NCI-H146 treated with DMSO at 0.1 percent for 48 hours (cell line): ENCODE measurements at regions not wholly inside any gene's neighbourhood (a gene's known extent, or its start where the extent isn't known, plus 50 kb on each side); places are given as distances from the start of the nearest gene placed in this dataset.
A peak's percentile ranks its signal among the peaks of the same experiment; 100 is the strongest.
"Not testable (repeated sequence)": the region's sequence is repeated elsewhere in the genome, so short reads cannot be mapped to it uniquely, and the experiment has no call there.

ENCODE experiments used
- DNase-seq: peaks from one replicate; lab custom pipeline; 2025; ENCODE audit not compliant: unreplicated experiment; lab: John Stamatoyannopoulos, UW

GRCh38 chr5:56688402-56688801, 126.9 kb upstream of the MAP3K1 start:
- no peak for DNase-seq

GRCh38 chr5:56686337-56687195, 128.8 kb upstream of the MAP3K1 start:
- no peak for DNase-seq

GRCh38 chr5:56685503-56686217, 129.7 kb upstream of the MAP3K1 start:
- DNase-seq: no peak

- no peak for DNase-seq
Measured at GRCh38 chr5:56684159-56684558, 131.2 kb upstream of the MAP3K1 start.

- DNase-seq: no peak
Measured at GRCh38 chr5:56683733-56684132, 131.6 kb upstream of the MAP3K1 start.

- no peak for DNase-seq
Measured at GRCh38 chr5:56683281-56683680, 132.1 kb upstream of the MAP3K1 start.

GRCh38 chr5:56681346-56681745, 134.0 kb upstream of the MAP3K1 start:
- no peak for DNase-seq

- no peak for DNase-seq
Measured at GRCh38 chr5:56680731-56681130, 134.6 kb upstream of the MAP3K1 start.

- DNase-seq: no peak
Measured at GRCh38 chr5:56677690-56678305, 137.6 kb upstream of the MAP3K1 start.

- no peak for DNase-seq
Measured at GRCh38 chr5:56676091-56676768, 139.1 kb upstream of the MAP3K1 start.

- DNase-seq: no peak
Measured at GRCh38 chr5:56674441-56674840, 140.9 kb upstream of the MAP3K1 start.

GRCh38 chr5:56673171-56673570, 142.2 kb upstream of the MAP3K1 start:
- no peak for DNase-seq

- no peak for DNase-seq
Measured at GRCh38 chr5:56671571-56671970, 143.8 kb upstream of the MAP3K1 start.

- no peak for DNase-seq
Measured at GRCh38 chr5:56670916-56671315, 144.4 kb upstream of the MAP3K1 start.

GRCh38 chr5:56669534-56670483, 145.5 kb upstream of the MAP3K1 start:
- DNase-seq: peak; percentile 92

- DNase-seq: no peak
Measured at GRCh38 chr5:56668996-56669395, 146.4 kb upstream of the MAP3K1 start.

GRCh38 chr5:56667692-56668091, 147.7 kb upstream of the MAP3K1 start:
- DNase-seq: no peak

- DNase-seq: no peak
Measured at GRCh38 chr5:56666901-56667300, 148.4 kb upstream of the MAP3K1 start.

GRCh38 chr5:56665117-56665516, 150.2 kb upstream of the MAP3K1 start:
- not testable (repeated sequence) for DNase-seq

- DNase-seq: no peak
Measured at GRCh38 chr5:56664025-56664424, 151.3 kb upstream of the MAP3K1 start.
